HG03025 (cell line): ENCODE measurements at regions not wholly inside any gene's neighbourhood (a gene's known extent, or its start where the extent isn't known, plus 50 kb on each side); places are given as distances from the start of the nearest gene placed in this dataset.

Source experiments
- ATAC-seq: cut with Tn5 transposase; IDR thresholded peaks from one replicate; pipeline ENCODE4 v1.9.1; 2021; ENCODE audit warnings: mild to moderate bottlenecking, moderate library complexity; ENCODE audit not compliant: unreplicated experiment, low FRiP score

- ATAC-seq, result no peak
Observed at GRCh38 chr6:113149511-113149910, 707.6 kb upstream of the MARCKS start.

- ATAC-seq, result no peak
Observed at GRCh38 chr6:113160306-113161017, 696.7 kb upstream of the MARCKS start.

GRCh38 chr6:113161018-113161315 lies 696.2 kb upstream of the MARCKS start:
- ATAC-seq, result no peak

GRCh38 chr6:113162739-113163138 lies 694.4 kb upstream of the MARCKS start:
- no peak for ATAC-seq

- ATAC-seq, result no peak
Observed at GRCh38 chr6:113168057-113168456, 689.1 kb upstream of the MARCKS start.

GRCh38 chr6:113169484-113169883 lies 687.7 kb upstream of the MARCKS start:
- no peak for ATAC-seq

- ATAC-seq, result no peak
Observed at GRCh38 chr6:113170454-113170853, 686.7 kb upstream of the MARCKS start.

- ATAC-seq, result no peak
Observed at GRCh38 chr6:113171882-113172281, 685.3 kb upstream of the MARCKS start.

- ATAC-seq, result no peak
Observed at GRCh38 chr6:113172531-113172966, 684.6 kb upstream of the MARCKS start.

- ATAC-seq, result no peak
Observed at GRCh38 chr6:113178349-113178748, 678.8 kb upstream of the MARCKS start.

- ATAC-seq, result no peak
Observed at GRCh38 chr6:113181164-113181563, 676.0 kb upstream of the MARCKS start.

GRCh38 chr6:113182370-113183141 lies 674.6 kb upstream of the MARCKS start:
- ATAC-seq, result no peak

- no peak for ATAC-seq
Observed at GRCh38 chr6:113184291-113184690, 672.9 kb upstream of the MARCKS start.

GRCh38 chr6:113184736-113185135 lies 672.4 kb upstream of the MARCKS start:
- no peak for ATAC-seq

GRCh38 chr6:113185299-113185698 lies 671.8 kb upstream of the MARCKS start:
- ATAC-seq, result no peak

GRCh38 chr6:113187661-113188060 lies 669.5 kb upstream of the MARCKS start:
- ATAC-seq, result no peak

GRCh38 chr6:113188962-113189361 lies 668.2 kb upstream of the MARCKS start:
- ATAC-seq, result no peak

- ATAC-seq, result no peak
Observed at GRCh38 chr6:113190170-113190569, 667.0 kb upstream of the MARCKS start.

GRCh38 chr6:113194090-113194489 lies 663.1 kb upstream of the MARCKS start:
- no peak for ATAC-seq

- no peak for ATAC-seq
Observed at GRCh38 chr6:113202852-113203714, 654.1 kb upstream of the MARCKS start.

GRCh38 chr6:113203715-113204110 lies 653.4 kb upstream of the MARCKS start:
- ATAC-seq, result no peak
